H1 (cell line): ENCODE measurements at regions not wholly inside any gene's neighbourhood (a gene's known extent, or its start where the extent isn't known, plus 50 kb on each side); places are given as distances from the start of the nearest gene placed in this dataset.

Experiments used
- CTCF ChIA-PET: fragments of 300-600 bp; sonication (Branson Sonifier 250); formaldehyde crosslinking; loops from one replicate; lab custom pipeline; 2021; ENCODE audit not compliant: partially characterized antibody; lab: Charles Lee
- POLR2A ChIA-PET: fragments of 300-600 bp; sonication (Branson Sonifier 250); formaldehyde crosslinking; loops from one replicate; lab custom pipeline; 2021; ENCODE audit warnings: inconsistent platforms; ENCODE audit not compliant: partially characterized antibody; lab: Charles Lee
- DNase-seq, 2 experiments: peaks; one replicate each; pipeline versions ENCODE4 v3.0.0 to v3.0.0-alpha.2; 2010 to 2022; ENCODE audit warnings: low spot score in 2 of 2, low read depth in 1 of 2, mixed read lengths in 1 of 2
- FAIRE-seq: peaks from 2 replicates; lab custom pipeline; 2011; peaks lifted over from hg19 to GRCh38; lab: Jason Lieb, UNC
- H2AFZ ChIP-seq: 2 replicates; pipeline ENCODE4 v1.8.1; 2012; ENCODE audit warnings: low read length, inconsistent platforms
- H2AK5ac ChIP-seq: 2 replicates; pipeline ENCODE4 v1.6.1; 2013; ENCODE audit warnings: low read depth, low read length
- H2BK120ac ChIP-seq: replicated peaks from 2 replicates; pipeline ENCODE3; 2013; ENCODE audit warnings: low read depth, low read length, inconsistent platforms
- H2BK12ac ChIP-seq: 2 replicates; pipeline ENCODE4 v1.6.1; 2013; ENCODE audit warnings: low read depth, low read length
- H2BK15ac ChIP-seq: 2 replicates; pipeline ENCODE4 v1.6.1; 2013; ENCODE audit warnings: low read length
- H2BK20ac ChIP-seq: 2 replicates; pipeline ENCODE4 v1.6.1; 2013; ENCODE audit warnings: low read length
- H2BK5ac ChIP-seq: 2 replicates; pipeline ENCODE4 v1.6.1; 2013; ENCODE audit warnings: low read depth, low read length
- H3K14ac ChIP-seq: 2 replicates; pipeline ENCODE4 v1.6.1; 2013; ENCODE audit warnings: inconsistent platforms; ENCODE audit not compliant: insufficient read length
- H3K18ac ChIP-seq: 2 replicates; pipeline ENCODE4 v1.6.1; 2013; ENCODE audit warnings: low read length; ENCODE audit errors: extremely low read depth
- H3K23ac ChIP-seq: 2 replicates; pipeline ENCODE4 v1.6.1; 2013; ENCODE audit warnings: inconsistent platforms; ENCODE audit not compliant: insufficient read length
- H3K23me2 ChIP-seq: 2 replicates; pipeline ENCODE4 v1.6.1; 2013; ENCODE audit warnings: low read depth, low read length
- H3K27ac ChIP-seq: 2 replicates; pipeline ENCODE4 v1.6.1; 2011; ENCODE audit warnings: low read depth, low read length, inconsistent platforms
- H3K27me3 ChIP-seq, 4 experiments: replicated peaks in 1 of 4; 1 replicate in 1 of 4; 2 replicates in 3 of 4; pipeline versions ENCODE4 v1.6.1 to v1.8.1; 2011 to 2013; ENCODE audit warnings: low read length in 3 of 4, mild to moderate bottlenecking in 3 of 4, inconsistent platforms in 2 of 4, mixed read lengths in 2 of 4, moderate library complexity in 1 of 4; ENCODE audit not compliant: control insufficient read depth in 3 of 4, insufficient read depth in 3 of 4; ENCODE audit errors: extremely low read depth in 1 of 4
- H3K36me3 ChIP-seq, 4 experiments: 2 replicates each; pipeline versions ENCODE4 v1.6.1 to v1.8.1; 2011 to 2013; ENCODE audit warnings: mild to moderate bottlenecking in 4 of 4, low read length in 3 of 4, moderate library complexity in 2 of 4, control low read depth in 1 of 4, inconsistent platforms in 1 of 4; ENCODE audit not compliant: insufficient read depth in 4 of 4, control insufficient read depth in 2 of 4
- H3K4ac ChIP-seq: replicated peaks from 2 replicates; pipeline ENCODE3; 2013; ENCODE audit warnings: low read length, low read depth, mixed read lengths, inconsistent platforms; ENCODE audit not compliant: insufficient read length
- H3K4me1 ChIP-seq, 4 experiments: replicated peaks in 1 of 4; 1 replicate in 1 of 4; 2 replicates in 3 of 4; pipeline versions ENCODE4 v1.6.1 to v1.8.1; 2011 to 2013; ENCODE audit warnings: low read length in 3 of 4, inconsistent platforms in 2 of 4, mixed read lengths in 1 of 4; ENCODE audit not compliant: insufficient read depth in 4 of 4, control insufficient read depth in 3 of 4
- H3K4me2 ChIP-seq, 2 experiments: 2 replicates each; pipeline versions ENCODE4 v1.6.1 to v1.8.1; 2011 to 2013; ENCODE audit warnings: low read depth in 2 of 2, low read length in 2 of 2, control low read depth in 1 of 2, inconsistent platforms in 1 of 2, mild to moderate bottlenecking in 1 of 2; ENCODE audit not compliant: insufficient read depth in 1 of 2
- H3K4me3 ChIP-seq, 4 experiments: fragments of 200-600, 300-600 bp in 1 of 4; sonication (generic), shearing (Covaris generic), sonication (Bioruptor Twin) in 1 of 4; 2 replicates each; pipeline versions ENCODE4 v1.5.1 to v1.8.1; 2011 to 2016; ENCODE audit warnings: low read length in 4 of 4, low read depth in 3 of 4, control low read depth in 2 of 4, inconsistent platforms in 2 of 4, mild to moderate bottlenecking in 2 of 4, mixed read lengths in 1 of 4, moderate library complexity in 1 of 4; ENCODE audit not compliant: insufficient read depth in 2 of 4; ENCODE audit errors: extremely low read depth in 1 of 4
- H3K56ac ChIP-seq: replicated peaks from 2 replicates; pipeline ENCODE3; 2013; ENCODE audit warnings: low read depth, mild to moderate bottlenecking, mixed read lengths, low read length, inconsistent platforms; ENCODE audit not compliant: insufficient read length
- H3K79me1 ChIP-seq: 2 replicates; pipeline ENCODE4 v1.6.1; 2013; ENCODE audit warnings: low read depth, low read length, control low read depth
- H3K79me2 ChIP-seq, 2 experiments: 2 replicates each; pipeline versions ENCODE4 v1.6.1 to v1.8.1; 2012 to 2013; ENCODE audit warnings: low read length in 2 of 2, mild to moderate bottlenecking in 2 of 2, inconsistent platforms in 1 of 2; ENCODE audit not compliant: insufficient read depth in 2 of 2, control insufficient read depth in 1 of 2
- H3K9ac ChIP-seq, 4 experiments: replicated peaks in 1 of 4; 1 replicate in 1 of 4; 2 replicates in 3 of 4; pipeline versions ENCODE4 v1.6.1 to v1.8.1; 2011 to 2013; ENCODE audit warnings: low read depth in 3 of 4, low read length in 3 of 4, control low read depth in 2 of 4, mild to moderate bottlenecking in 2 of 4, moderate library complexity in 2 of 4, inconsistent platforms in 1 of 4; ENCODE audit errors: extremely low read depth in 1 of 4
- H3K9me3 ChIP-seq, 2 experiments: 2 replicates each; pipeline versions ENCODE4 v1.6.1 to v1.8.1; 2012 to 2013; ENCODE audit warnings: mild to moderate bottlenecking in 2 of 2, moderate library complexity in 2 of 2, control low read depth in 1 of 2, inconsistent platforms in 1 of 2, low read depth in 1 of 2, low read length in 1 of 2, mixed read lengths in 1 of 2; ENCODE audit not compliant: insufficient read depth in 2 of 2
- H4K20me1 ChIP-seq, 2 experiments: replicated peaks in 1 of 2; 2 replicates each; pipeline versions ENCODE3 to v1.8.1; 2011 to 2013; ENCODE audit warnings: inconsistent platforms in 2 of 2, low read length in 2 of 2, mild to moderate bottlenecking in 1 of 2; ENCODE audit not compliant: insufficient read depth in 2 of 2, control insufficient read depth in 1 of 2
- H4K5ac ChIP-seq: 2 replicates; pipeline ENCODE4 v1.6.1; 2013; ENCODE audit warnings: low read length, low read depth, mixed read lengths, inconsistent platforms; ENCODE audit not compliant: insufficient read length
- H4K8ac ChIP-seq: 2 replicates; pipeline ENCODE4 v1.8.0; 2013; ENCODE audit warnings: mild to moderate bottlenecking, moderate library complexity, low read length, inconsistent platforms; ENCODE audit not compliant: insufficient read depth; ENCODE audit errors: extremely low read depth
- H4K91ac ChIP-seq: replicated peaks from 2 replicates; pipeline ENCODE3; 2013; ENCODE audit warnings: low read length, mixed read lengths, inconsistent platforms; ENCODE audit not compliant: insufficient read length
- CBX5 ChIP-seq: fragments of 300-800, 300-1000 bp; sonication (generic); IDR thresholded peaks from 2 replicates; pipeline ENCODE4 v1.7.1; 2016; ENCODE audit warnings: antibody characterized with exemption, low read length, low read depth
- CTCF ChIP-seq, 3 experiments: IDR thresholded peaks; 1 replicate in 2 of 3; 2 replicates in 1 of 3; pipeline versions ENCODE4 v1.5.1 to v1.6.1; 2011; ENCODE audit warnings: low read length in 3 of 3, mild to moderate bottlenecking in 3 of 3, inconsistent platforms in 2 of 3, low read depth in 1 of 3, moderate library complexity in 1 of 3; ENCODE audit not compliant: insufficient read depth in 1 of 3; ENCODE audit errors: control extremely low read depth in 1 of 3
- FOSL1 ChIP-seq: IDR thresholded peaks from 2 replicates; pipeline ENCODE4 v1.6.1; 2011; ENCODE audit warnings: mild to moderate bottlenecking, low read depth, low read length, moderate library complexity; ENCODE audit not compliant: insufficient read depth
- NANOG ChIP-seq: IDR thresholded peaks from 2 replicates; pipeline ENCODE4 v1.6.1; 2011; ENCODE audit warnings: low read length, low read depth, mild to moderate bottlenecking, inconsistent platforms; ENCODE audit not compliant: insufficient read depth, poor library complexity, severe bottlenecking
- POLR2A ChIP-seq, 2 experiments: IDR thresholded peaks; 1 replicate in 1 of 2; 2 replicates in 1 of 2; pipeline ENCODE4 v1.6.1; 2011; ENCODE audit warnings: low read depth in 2 of 2, low read length in 2 of 2, mild to moderate bottlenecking in 2 of 2; ENCODE audit errors: control extremely low read depth in 1 of 2
- POLR2AphosphoS5 ChIP-seq: IDR thresholded peaks from 2 replicates; pipeline ENCODE4 v1.6.1; 2011; ENCODE audit warnings: low read depth, low read length
- WGBS, 2 experiments: shearing (Covaris generic) in 1 of 2; methylation state at CpG; one replicate each; pipeline versions ENCODE4 v1.1.6 to v1.1.7; 2013 to 2015; ENCODE audit warnings: low lambda C conversion rate in 2 of 2, mixed read lengths in 2 of 2, inconsistent platforms in 1 of 2, low coverage in 1 of 2, missing lambda C conversion rate in 1 of 2; ENCODE audit not compliant: insufficient replicate concordance in 2 of 2, insufficient coverage in 1 of 2, insufficient read length in 1 of 2; ENCODE audit errors: extremely low coverage in 1 of 2, missing lambda C conversion rate in 1 of 2; 5-methylcytosine and 5-hydroxymethylcytosine counted together

- no peaks in the 10 kb centered on the region for H3K79me1 ChIP-seq
- FAIRE-seq = no peak
- peaks cover 1% of the 10 kb centered on the region; the same call in 1 of the 2 replicates for H3K23me2 ChIP-seq
- POLR2A ChIA-PET = no interaction called here
- no peak overlapping the region for H2BK15ac ChIP-seq
- H3K9me3 ChIP-seq = no peaks in the 10 kb centered on the region
- no peaks in the 10 kb centered on the region for H3K79me2 ChIP-seq
- no peak overlapping the region for H2AK5ac ChIP-seq
- H4K5ac ChIP-seq = no peak overlapping the region
- no peaks in the 10 kb centered on the region for H3K36me3 ChIP-seq
- H2BK5ac ChIP-seq = no peak overlapping the region
- H2BK120ac ChIP-seq = no peak overlapping the region
- no peak overlapping the region for H2BK12ac ChIP-seq
- H2AFZ ChIP-seq = no peak overlapping the region
- H3K4me1 ChIP-seq = no peaks in the 10 kb centered on the region
- no peak overlapping the region for H3K14ac ChIP-seq
- H4K91ac ChIP-seq = no peak overlapping the region
- no peak overlapping the region for H3K23ac ChIP-seq
- no peak overlapping the region for H4K8ac ChIP-seq
- no peak overlapping the region for H3K4me3 ChIP-seq
- H3K4me2 ChIP-seq = no peak overlapping the region
- 95% methylated on average over 1 of the region's 2 CpGs; no CpG with 5 or more reads in 1 of the 2 experiments for whole genome bisulfite sequencing, 2 experiments
- no peak overlapping the region for H2BK20ac ChIP-seq
- no peak overlapping the region for H3K56ac ChIP-seq
- CTCF ChIA-PET = no interaction called here
- H3K27ac ChIP-seq = no peak overlapping the region
- H3K27me3 ChIP-seq = no peaks in the 10 kb centered on the region
- no peak overlapping the region for H3K9ac ChIP-seq
- no peak overlapping the region for H3K4ac ChIP-seq
- no peaks in the 10 kb centered on the region for H4K20me1 ChIP-seq
- no peak for DNase-seq
- no peak overlapping the region for H3K18ac ChIP-seq
- TF ChIP-seq FOSL1 (no peak), NANOG (no peak), CBX5 (no peak), POLR2A (IDR thresholded peaks at IDR 0.05; ENCODE audit: control extremely low read depth in 1 of 2, low read depth in 2 of 2, low read length in 2 of 2) (no peak), POLR2AphosphoS5 (no peak), CTCF (IDR thresholded peaks at IDR 0.05; ENCODE audit: control extremely low read depth in 1 of 3, insufficient read depth in 1 of 3, low read depth in 1 of 3, low read length in 3 of 3) (no peak)
Observed at GRCh38 chr1:217026531-217026930, 303.3 kb upstream of the ESRRG start.
